Suppressor macrophage (primary cell): ENCODE measurements at regions not wholly inside any gene's neighbourhood (a gene's known extent, or its start where the extent isn't known, plus 50 kb on each side); places are given as distances from the start of the nearest gene placed in this dataset.
"Not testable (repeated sequence)": the region's sequence is repeated elsewhere in the genome, so short reads cannot be mapped to it uniquely, and the experiment has no call there.

ENCODE experiments used
- DNase-seq, 4 experiments: peaks; one replicate each; pipeline ENCODE4 v3.0.0-alpha.2; 2020 to 2022

- no peak for DNase-seq
Observed at GRCh38 chr14:65834812-65835211, 422.3 kb downstream of the FUT8 start.

- DNase-seq, result no peak
Observed at GRCh38 chr14:65835501-65835900, 423.0 kb downstream of the FUT8 start.

- DNase-seq, result peak in 2 of 4 experiments; percentile 17 to 24
Observed at GRCh38 chr14:65838565-65838964, 426.0 kb downstream of the FUT8 start.

GRCh38 chr14:65840118-65840751 lies 427.7 kb downstream of the FUT8 start:
- DNase-seq, result no peak

GRCh38 chr14:65840786-65841185 lies 428.3 kb downstream of the FUT8 start:
- DNase-seq, result no peak

GRCh38 chr14:65846196-65846868 lies 433.8 kb downstream of the FUT8 start:
- peak in 2 of 4 experiments; percentile 39 to 44 for DNase-seq

GRCh38 chr14:65847075-65847847 lies 434.7 kb downstream of the FUT8 start:
- DNase-seq, result no peak

GRCh38 chr14:65847931-65848330 lies 435.4 kb downstream of the FUT8 start:
- not testable (repeated sequence) for DNase-seq

- no peak for DNase-seq
Observed at GRCh38 chr14:65849091-65849490, 436.6 kb downstream of the FUT8 start.

GRCh38 chr14:65849558-65849957 lies 437.0 kb downstream of the FUT8 start:
- DNase-seq, result peak in 3 of 4 experiments; percentile 8 to 43 (median 33)

GRCh38 chr14:65850429-65851135 lies 438.1 kb downstream of the FUT8 start:
- DNase-seq, result no peak

- DNase-seq, result no peak
Observed at GRCh38 chr14:65852689-65853088, 440.2 kb downstream of the FUT8 start.

GRCh38 chr14:65853407-65853955 lies 441.0 kb downstream of the FUT8 start:
- no peak for DNase-seq

GRCh38 chr14:65854215-65854614 lies 441.7 kb downstream of the FUT8 start:
- DNase-seq, result no peak

- no peak for DNase-seq
Observed at GRCh38 chr14:65860956-65861611, 448.6 kb downstream of the FUT8 start.

GRCh38 chr14:65864549-65864948 lies 452.0 kb downstream of the FUT8 start:
- DNase-seq, result no peak

- DNase-seq, result no peak
Observed at GRCh38 chr14:65864984-65865383, 452.5 kb downstream of the FUT8 start.

- no peak for DNase-seq
Observed at GRCh38 chr14:65866448-65866847, 453.9 kb downstream of the FUT8 start.

- no peak for DNase-seq
Observed at GRCh38 chr14:65866886-65867285, 454.4 kb downstream of the FUT8 start.

GRCh38 chr14:65867333-65867732 lies 454.8 kb downstream of the FUT8 start:
- DNase-seq, result no peak

- no peak for DNase-seq
Observed at GRCh38 chr14:65872536-65872935, 460.0 kb downstream of the FUT8 start.

- no peak for DNase-seq
Observed at GRCh38 chr14:65877166-65877565, 464.6 kb downstream of the FUT8 start.
